ENCODE measurements at regions not wholly inside any gene's neighbourhood (a gene's known extent, or its start where the extent isn't known, plus 50 kb on each side); places are given as distances from the start of the nearest gene placed in this dataset.
"Not testable (repeated sequence)": the region's sequence is repeated elsewhere in the genome, so short reads cannot be mapped to it uniquely, and the experiment has no call there.

GRCh38 chr6:106745824-106746582 is 116.6 kb downstream of the QRSL1 start:
- DNase-seq (ENCODE audit: low spot score): no peak

- DNase-seq (ENCODE audit: low spot score): no peak
Observed at GRCh38 chr6:106745197-106745770, 115.9 kb downstream of the QRSL1 start.

GRCh38 chr6:106744781-106745180 is 115.4 kb downstream of the QRSL1 start:
- DNase-seq (ENCODE audit: low spot score): no peak

- not testable (repeated sequence) for DNase-seq (ENCODE audit: low spot score)
Observed at GRCh38 chr6:106744029-106744428, 114.7 kb downstream of the QRSL1 start.

GRCh38 chr6:106743612-106744011 is 114.2 kb downstream of the QRSL1 start:
- no peak for DNase-seq (ENCODE audit: low spot score)

- no peak for DNase-seq (ENCODE audit: low spot score)
Observed at GRCh38 chr6:106740287-106740686, 110.9 kb downstream of the QRSL1 start.

- peak; percentile 38 for DNase-seq (ENCODE audit: low spot score)
Observed at GRCh38 chr6:106739387-106739786, 110.0 kb downstream of the QRSL1 start.

- no peak for DNase-seq (ENCODE audit: low spot score)
Observed at GRCh38 chr6:106736502-106736901, 107.1 kb downstream of the QRSL1 start.

- no peak for DNase-seq (ENCODE audit: low spot score)
Observed at GRCh38 chr6:106735828-106736227, 106.5 kb downstream of the QRSL1 start.

- no peak for DNase-seq (ENCODE audit: low spot score)
Observed at GRCh38 chr6:106735136-106735633, 105.8 kb downstream of the QRSL1 start.

GRCh38 chr6:106733386-106733785 is 104.0 kb downstream of the QRSL1 start:
- no peak for DNase-seq (ENCODE audit: low spot score)

- no peak for DNase-seq (ENCODE audit: low spot score)
Observed at GRCh38 chr6:106732376-106732940, 103.1 kb downstream of the QRSL1 start.

- no peak for DNase-seq (ENCODE audit: low spot score)
Observed at GRCh38 chr6:106731843-106732160, 102.4 kb downstream of the QRSL1 start.

GRCh38 chr6:106731144-106731842 is 101.9 kb downstream of the QRSL1 start:
- DNase-seq (ENCODE audit: low spot score): no peak

GRCh38 chr6:106730718-106731117 is 101.3 kb downstream of the QRSL1 start:
- no peak for DNase-seq (ENCODE audit: low spot score)

GRCh38 chr6:106730264-106730663 is 100.9 kb downstream of the QRSL1 start:
- no peak for DNase-seq (ENCODE audit: low spot score)

GRCh38 chr6:106729841-106730240 is 100.5 kb downstream of the QRSL1 start:
- DNase-seq (ENCODE audit: low spot score): no peak

- no peak for DNase-seq (ENCODE audit: low spot score)
Observed at GRCh38 chr6:106728296-106728870, 99.0 kb downstream of the QRSL1 start.

GRCh38 chr6:106727480-106728149 is 98.2 kb downstream of the QRSL1 start:
- no peak for DNase-seq (ENCODE audit: low spot score)

GRCh38 chr6:106724848-106725247 is 95.5 kb downstream of the QRSL1 start:
- no peak for DNase-seq (ENCODE audit: low spot score)

GRCh38 chr6:106724337-106724736 is 95.0 kb downstream of the QRSL1 start:
- no peak for DNase-seq (ENCODE audit: low spot score)

GRCh38 chr6:106723419-106723818 is 94.0 kb downstream of the QRSL1 start:
- not testable (repeated sequence) for DNase-seq (ENCODE audit: low spot score)

All from globus pallidus (tissue), 1 donor.